H9 (cell line): ENCODE measurements at regions not wholly inside any gene's neighbourhood (a gene's known extent, or its start where the extent isn't known, plus 50 kb on each side); places are given as distances from the start of the nearest gene placed in this dataset.

ENCODE experiments used
- DNase-seq: peaks from one replicate; pipeline ENCODE4 v3.0.0-alpha.2; 2017
- H2AFZ ChIP-seq: one replicate; pipeline ENCODE4 v1.6.1; 2013; ENCODE audit warnings: mild to moderate bottlenecking, low read length, control low read depth, moderate library complexity
- H2AK5ac ChIP-seq: 2 replicates; pipeline ENCODE4 v1.6.1; 2013; ENCODE audit warnings: low read length, control low read depth, mixed read lengths; ENCODE audit not compliant: insufficient read length
- H2BK120ac ChIP-seq: one replicate; pipeline ENCODE4 v1.6.1; 2013; ENCODE audit warnings: low read depth, mild to moderate bottlenecking, low read length, control low read depth, inconsistent platforms; ENCODE audit not compliant: poor library complexity, severe bottlenecking
- H2BK12ac ChIP-seq: 2 replicates; pipeline ENCODE4 v1.6.1; 2013; ENCODE audit warnings: low read length, control low read depth, mixed read lengths, low read depth; ENCODE audit not compliant: insufficient read length
- H2BK15ac ChIP-seq: 2 replicates; pipeline ENCODE4 v1.6.1; 2013; ENCODE audit warnings: low read depth, low read length, control low read depth
- H2BK20ac ChIP-seq: one replicate; pipeline ENCODE4 v1.6.1; 2013; ENCODE audit warnings: low read depth, mild to moderate bottlenecking, low read length, control low read depth, inconsistent platforms; ENCODE audit not compliant: poor library complexity, severe bottlenecking
- H2BK5ac ChIP-seq: 2 replicates; pipeline ENCODE4 v1.6.1; 2013; ENCODE audit warnings: low read length, control low read depth, mixed read lengths; ENCODE audit not compliant: insufficient read length
- H3K14ac ChIP-seq: 2 replicates; pipeline ENCODE4 v1.6.1; 2013; ENCODE audit warnings: low read length, control low read depth; ENCODE audit not compliant: insufficient read depth
- H3K18ac ChIP-seq: 2 replicates; pipeline ENCODE4 v1.6.1; 2013; ENCODE audit warnings: low read depth, mild to moderate bottlenecking, mixed read lengths, low read length, control low read depth; ENCODE audit not compliant: insufficient read length
- H3K23ac ChIP-seq: 2 replicates; pipeline ENCODE4 v1.6.1; 2013; ENCODE audit warnings: low read length, control low read depth, mixed read lengths, low read depth; ENCODE audit not compliant: insufficient read length
- H3K23me2 ChIP-seq: 2 replicates; pipeline ENCODE4 v1.6.1; 2013; ENCODE audit warnings: low read depth, mild to moderate bottlenecking, mixed read lengths, low read length, control low read depth; ENCODE audit not compliant: insufficient read length, poor library complexity, severe bottlenecking
- H3K27ac ChIP-seq: 2 replicates; pipeline ENCODE4 v1.5.1; 2013; ENCODE audit warnings: low read length, control low read depth, mixed read lengths, low read depth; ENCODE audit not compliant: insufficient read length
- H3K27me3 ChIP-seq: 2 replicates; pipeline ENCODE4 v1.6.1; 2013; ENCODE audit warnings: low read length, control low read depth, inconsistent platforms; ENCODE audit not compliant: insufficient read depth
- H3K4ac ChIP-seq: 2 replicates; pipeline ENCODE4 v1.6.1; 2013; ENCODE audit warnings: low read depth, mild to moderate bottlenecking, control low read depth, inconsistent platforms, low read length, moderate library complexity
- H3K4me1 ChIP-seq: 2 replicates; pipeline ENCODE4 v1.6.1; 2013; ENCODE audit warnings: low read length, control low read depth, inconsistent platforms; ENCODE audit not compliant: insufficient read depth
- H3K4me2 ChIP-seq: 2 replicates; pipeline ENCODE4 v1.6.1; 2013; ENCODE audit warnings: low read length, control low read depth, mixed read lengths; ENCODE audit not compliant: insufficient read length, insufficient read depth
- H3K56ac ChIP-seq: 2 replicates; pipeline ENCODE4 v1.6.1; 2013; ENCODE audit warnings: low read depth, mild to moderate bottlenecking, mixed read lengths, low read length, control low read depth; ENCODE audit not compliant: insufficient read length
- H3K79me1 ChIP-seq: 2 replicates; pipeline ENCODE4 v1.6.1; 2013; ENCODE audit warnings: low read depth, mild to moderate bottlenecking, moderate library complexity, low read length, control low read depth, inconsistent platforms; ENCODE audit not compliant: insufficient read depth, poor library complexity, severe bottlenecking
- H3K79me2 ChIP-seq: 2 replicates; pipeline ENCODE4 v1.6.1; 2013; ENCODE audit warnings: low read length, control low read depth, inconsistent platforms; ENCODE audit not compliant: insufficient read depth
- H3K9ac ChIP-seq: 2 replicates; pipeline ENCODE4 v1.6.1; 2013; ENCODE audit warnings: low read length, control low read depth, mixed read lengths; ENCODE audit not compliant: insufficient read length; ENCODE audit errors: extremely low read depth
- H3K9me3 ChIP-seq: one replicate; pipeline ENCODE4 v1.6.1; 2013; ENCODE audit warnings: low read depth, low read length, inconsistent platforms; ENCODE audit not compliant: control insufficient read depth
- H3T11ph ChIP-seq: one replicate; pipeline ENCODE4 v1.6.1; 2013; ENCODE audit warnings: mild to moderate bottlenecking, low read length, control low read depth, inconsistent platforms
- H4K20me1 ChIP-seq: one replicate; pipeline ENCODE4 v1.6.1; 2013; ENCODE audit not compliant: control insufficient read depth, insufficient read length, insufficient read depth
- H4K5ac ChIP-seq: 2 replicates; pipeline ENCODE4 v1.6.1; 2013; ENCODE audit warnings: low read depth, mild to moderate bottlenecking, mixed read lengths, low read length, control low read depth; ENCODE audit not compliant: insufficient read length
- H4K8ac ChIP-seq: replicated peaks from 2 replicates; pipeline ENCODE4 v1.6.1; 2013; ENCODE audit warnings: low read length, control low read depth, mixed read lengths, low read depth; ENCODE audit not compliant: insufficient read length
- H4K91ac ChIP-seq: 2 replicates; pipeline ENCODE4 v1.6.1; 2013; ENCODE audit warnings: low read depth, mild to moderate bottlenecking, moderate library complexity, mixed read lengths, low read length, control low read depth; ENCODE audit not compliant: insufficient read length
- H3K27ac Mint-ChIP-seq, 3 experiments: 2 replicates in 2 of 3; 3 replicates in 1 of 3; pipeline ENCODE4 v1.8.0; 2020 to 2021; ENCODE audit warnings: mixed read lengths in 3 of 3, mild to moderate bottlenecking in 1 of 3, moderate library complexity in 1 of 3
- H3K27me3 Mint-ChIP-seq: 2 replicates; pipeline ENCODE4 v1.8.0; 2021; ENCODE audit warnings: low read depth, mild to moderate bottlenecking, moderate library complexity, mixed read lengths
- H3K36me3 Mint-ChIP-seq, 3 experiments: 2 replicates in 2 of 3; 3 replicates in 1 of 3; pipeline ENCODE4 v1.8.0; 2020 to 2021; ENCODE audit warnings: low read depth in 3 of 3, mixed read lengths in 3 of 3; ENCODE audit not compliant: insufficient read depth in 1 of 3
- H3K4me1 Mint-ChIP-seq, 2 experiments: 2 replicates each; pipeline ENCODE4 v1.8.0; 2020; ENCODE audit warnings: mixed read lengths in 2 of 2
- H3K4me3 Mint-ChIP-seq, 2 experiments: 2 replicates in 1 of 2; 3 replicates in 1 of 2; pipeline ENCODE4 v1.8.0; 2020 to 2021; ENCODE audit warnings: mild to moderate bottlenecking in 2 of 2, mixed read lengths in 2 of 2, moderate library complexity in 1 of 2
- H3K9me3 Mint-ChIP-seq, 2 experiments: 2 replicates in 1 of 2; 3 replicates in 1 of 2; pipeline ENCODE4 v1.8.0; 2020; ENCODE audit warnings: mild to moderate bottlenecking in 2 of 2, mixed read lengths in 2 of 2, moderate library complexity in 1 of 2
- CTCF ChIP-seq: fragments of 200-600 bp; sonication (generic); conservative IDR thresholded peaks from 3 replicates; pipeline ENCODE4 v1.8.0; 2021; ENCODE audit warnings: antibody characterized with exemption, mild to moderate bottlenecking
- WGBS: extraction: QIAGEN DNeasy Blood & Tissue Kit; methylation state at CpG from one replicate; pipeline ENCODE4 v1.1.7; 2013; ENCODE audit warnings: missing lambda C conversion rate, low lambda C conversion rate, mixed read lengths; ENCODE audit not compliant: insufficient read length; ENCODE audit errors: extremely low coverage; 5-methylcytosine and 5-hydroxymethylcytosine counted together

GRCh38 chr2:128682729-128683284, 364.1 kb upstream of the HS6ST1 start:
- Histone ChIP-seq H4K20me1 (no peaks in the 10 kb centered on the region), H2AK5ac (no peak overlapping the region), H3K9me3 (no peaks in the 10 kb centered on the region), H4K91ac (no peak overlapping the region), H2AFZ (no peak overlapping the region), H3K4me1 (no peaks in the 10 kb centered on the region), H3K4me2 (no peak overlapping the region), H3K4ac (no peak overlapping the region), H3K23ac (no peak overlapping the region), H3K27me3 (no peaks in the 10 kb centered on the region), H4K8ac (no peak overlapping the region), H3K23me2 (no peaks in the 10 kb centered on the region), H3K14ac (no peak overlapping the region), H3K79me1 (no peaks in the 10 kb centered on the region), H3K27ac (no peak overlapping the region), H3K18ac (no peak overlapping the region), H2BK20ac (no peak overlapping the region), H2BK12ac (no peak overlapping the region), H3T11ph (no peak overlapping the region), H2BK15ac (no peak overlapping the region), H3K9ac (no peak overlapping the region), H2BK5ac (no peak overlapping the region), H3K56ac (no peak overlapping the region), H3K79me2 (no peaks in the 10 kb centered on the region), H4K5ac (no peak overlapping the region), H2BK120ac (no peak overlapping the region)
- Mint-ChIP-seq H3K9me3 (peaks cover 6 to 8% of the 10 kb centered on the region in 2 experiments), H3K36me3 (peaks cover 0 to 4% (median 3%) of the 10 kb centered on the region in 3 experiments; a peak in 2 of 7 replicates), H3K4me1 (peaks cover 29 to 30% of the 10 kb centered on the region in 2 experiments), H3K4me3 (no peak overlapping the region), H3K27me3 (no peaks in the 10 kb centered on the region; the same call in 1 of the 2 replicates), H3K27ac (peak overlapping the region in 2 of 3 experiments; percentile 84 to 90; a peak in 3 of 7 replicates)
- TF ChIP-seq CTCF, result no peak
- DNase-seq, result no peak
- no CpG with 5 or more reads among the region's 13 CpGs for WGBS
